MM.1S (cell line): ENCODE measurements at regions not wholly inside any gene's neighbourhood (a gene's known extent, or its start where the extent isn't known, plus 50 kb on each side); places are given as distances from the start of the nearest gene placed in this dataset.

Experiments used
- DNase-seq: peaks from one replicate; pipeline ENCODE4 v3.0.0-alpha.2; 2015
- H2AFZ ChIP-seq: fragments of 300-600 bp; sonication (generic); 2 replicates; pipeline ENCODE4 v1.6.0; 2016; ENCODE audit warnings: antibody characterized with exemption, low read length
- H3F3A ChIP-seq: fragments of 300-600 bp; sonication (generic); 2 replicates; pipeline ENCODE4 v1.6.1; 2016; ENCODE audit warnings: mild to moderate bottlenecking, antibody characterized with exemption, low read length, moderate library complexity, mixed read lengths; ENCODE audit not compliant: insufficient read depth
- H3K27ac ChIP-seq: fragments of 300-600 bp; sonication (generic); 2 replicates; pipeline ENCODE4 v1.5.1; 2016; ENCODE audit warnings: mild to moderate bottlenecking, low read length
- H3K27me3 ChIP-seq: fragments of 300-600 bp; sonication (generic); replicated peaks from 2 replicates; pipeline ENCODE4 v1.6.0; 2016; ENCODE audit warnings: low read length; ENCODE audit not compliant: insufficient read depth
- H3K36me3 ChIP-seq: fragments of 300-600 bp; sonication (generic); replicated peaks from 2 replicates; pipeline ENCODE4 v1.6.1; 2016; ENCODE audit warnings: mild to moderate bottlenecking, low read length, mixed read lengths; ENCODE audit not compliant: insufficient read depth
- H3K4me1 ChIP-seq: fragments of 300-600 bp; sonication (generic); 2 replicates; pipeline ENCODE4 v1.6.1; 2016; ENCODE audit warnings: low read length, mixed read lengths
- H3K4me2 ChIP-seq: fragments of 300-600 bp; sonication (generic); 2 replicates; pipeline ENCODE4 v1.6.0; 2016; ENCODE audit warnings: low read depth, low read length
- H3K4me3 ChIP-seq: fragments of 300-600 bp; sonication (generic); 2 replicates; pipeline ENCODE4 v1.5.1; 2016; ENCODE audit warnings: low read length, mixed read lengths
- H3K79me2 ChIP-seq: fragments of 300-600 bp; sonication (generic); 2 replicates; pipeline ENCODE4 v1.6.1; 2016; ENCODE audit warnings: mixed run types, low read length, mixed read lengths
- H3K9ac ChIP-seq: fragments of 300-600 bp; sonication (generic); 2 replicates; pipeline ENCODE4 v1.6.1; 2016; ENCODE audit warnings: low read length, mixed read lengths
- H3K9me2 ChIP-seq: fragments of 300-600 bp; sonication (generic); replicated peaks from 2 replicates; pipeline ENCODE4 v1.6.1; 2016; ENCODE audit warnings: mild to moderate bottlenecking, low read length, mixed read lengths; ENCODE audit not compliant: insufficient read depth
- H3K9me3 ChIP-seq: fragments of 300-600 bp; sonication (generic); replicated peaks from 2 replicates; pipeline ENCODE4 v1.6.1; 2016; ENCODE audit warnings: mild to moderate bottlenecking, low read length, mixed read lengths; ENCODE audit not compliant: insufficient read depth
- H4K20me1 ChIP-seq: fragments of 300-600 bp; sonication (generic); 2 replicates; pipeline ENCODE4 v1.6.1; 2016; ENCODE audit warnings: mild to moderate bottlenecking, low read length, moderate library complexity, mixed read lengths; ENCODE audit not compliant: insufficient read depth
- EZH2 ChIP-seq: fragments of 300-600 bp; sonication (generic); optimal IDR thresholded peaks from 2 replicates; pipeline ENCODE3; 2017; ENCODE audit warnings: low read depth, mild to moderate bottlenecking, antibody characterized with exemption, low read length, mixed read lengths
- EZH2phosphoT487 ChIP-seq: fragments of 300-600 bp; sonication (generic); IDR thresholded peaks from 2 replicates; pipeline ENCODE4 v1.6.1; 2018; ENCODE audit warnings: antibody characterized with exemption, low read length
- TF ChIP-seq, protein P1 (sequence below): fragments of 300-600 bp; sonication (generic); IDR thresholded peaks from 2 replicates; pipeline ENCODE4 v1.5.1; 2016; ENCODE audit warnings: antibody characterized with exemption, low read length, mixed read lengths

DNA sequence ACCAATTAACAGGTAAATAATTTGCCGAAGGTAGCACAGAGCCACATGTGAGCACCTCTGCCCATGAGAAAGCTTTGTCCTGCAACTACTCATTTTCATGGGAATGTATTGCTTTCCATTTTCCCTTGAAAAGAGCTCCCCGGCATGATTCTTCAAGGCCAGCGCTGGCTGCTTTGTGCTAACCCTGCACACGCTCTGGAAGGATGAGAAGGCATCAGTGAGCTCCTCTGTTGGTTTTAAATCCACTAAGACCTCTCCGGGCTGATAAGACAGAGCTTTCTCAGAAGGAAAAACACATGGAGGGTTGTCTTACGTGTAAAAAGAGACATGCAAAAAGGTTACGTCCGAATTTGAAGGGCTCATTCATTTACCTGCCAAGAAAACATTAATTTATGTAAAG, 553.9 kb upstream of the MKI67 start:
- Histone ChIP-seq H3K36me3 (no peaks in the 10 kb centered on the region), H3K79me2 (no peaks in the 10 kb centered on the region), H3K4me2 (no peak overlapping the region), H4K20me1 (no peaks in the 10 kb centered on the region), H3K9ac (no peak overlapping the region), H3K9me3 (no peaks in the 10 kb centered on the region), H3K4me3 (no peak overlapping the region), H3K4me1 (no peaks in the 10 kb centered on the region), H3F3A (no peaks in the 10 kb centered on the region), H2AFZ (no peak overlapping the region), H3K9me2 (no peaks in the 10 kb centered on the region), H3K27me3 (no peaks in the 10 kb centered on the region), H3K27ac (no peak overlapping the region)
- DNase-seq: no peak
- TF ChIP-seq, protein P1, sequence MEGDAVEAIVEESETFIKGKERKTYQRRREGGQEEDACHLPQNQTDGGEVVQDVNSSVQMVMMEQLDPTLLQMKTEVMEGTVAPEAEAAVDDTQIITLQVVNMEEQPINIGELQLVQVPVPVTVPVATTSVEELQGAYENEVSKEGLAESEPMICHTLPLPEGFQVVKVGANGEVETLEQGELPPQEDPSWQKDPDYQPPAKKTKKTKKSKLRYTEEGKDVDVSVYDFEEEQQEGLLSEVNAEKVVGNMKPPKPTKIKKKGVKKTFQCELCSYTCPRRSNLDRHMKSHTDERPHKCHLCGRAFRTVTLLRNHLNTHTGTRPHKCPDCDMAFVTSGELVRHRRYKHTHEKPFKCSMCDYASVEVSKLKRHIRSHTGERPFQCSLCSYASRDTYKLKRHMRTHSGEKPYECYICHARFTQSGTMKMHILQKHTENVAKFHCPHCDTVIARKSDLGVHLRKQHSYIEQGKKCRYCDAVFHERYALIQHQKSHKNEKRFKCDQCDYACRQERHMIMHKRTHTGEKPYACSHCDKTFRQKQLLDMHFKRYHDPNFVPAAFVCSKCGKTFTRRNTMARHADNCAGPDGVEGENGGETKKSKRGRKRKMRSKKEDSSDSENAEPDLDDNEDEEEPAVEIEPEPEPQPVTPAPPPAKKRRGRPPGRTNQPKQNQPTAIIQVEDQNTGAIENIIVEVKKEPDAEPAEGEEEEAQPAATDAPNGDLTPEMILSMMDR: no peak
- TF ChIP-seq EZH2 (no peak), EZH2phosphoT487 (no peak)

GRCh38 chr10:128684215-128684614, 558.0 kb upstream of the MKI67 start:
- Histone ChIP-seq H3K9ac (no peak overlapping the region), H3K9me3 (no peaks in the 10 kb centered on the region)

GRCh38 chr10:128686630-128687278, 560.5 kb upstream of the MKI67 start:
- no peaks in the 10 kb centered on the region for H3K9me3 ChIP-seq
- no peaks in the 10 kb centered on the region for H4K20me1 ChIP-seq
- H3K27ac ChIP-seq: no peak overlapping the region
- H3K4me1 ChIP-seq: no peaks in the 10 kb centered on the region
- H3K9me2 ChIP-seq: no peaks in the 10 kb centered on the region
- no peak overlapping the region for H3K9ac ChIP-seq
- H3K36me3 ChIP-seq: no peaks in the 10 kb centered on the region
- no peaks in the 10 kb centered on the region for H3K27me3 ChIP-seq
- no peaks in the 10 kb centered on the region for H3F3A ChIP-seq
- H3K4me3 ChIP-seq: no peak overlapping the region
- no peak for DNase-seq
- TF ChIP-seq, protein P1: no peak
- TF ChIP-seq EZH2phosphoT487 (no peak), EZH2 (no peak)
- H2AFZ ChIP-seq: no peak overlapping the region
- no peak overlapping the region for H3K4me2 ChIP-seq
- H3K79me2 ChIP-seq: no peaks in the 10 kb centered on the region

More at GRCh38 chr10:128684215-128684614, 558.0 kb upstream of the MKI67 start:
- Histone ChIP-seq H3K4me2 (no peak overlapping the region), H3K79me2 (no peaks in the 10 kb centered on the region), H2AFZ (no peak overlapping the region), H3K4me3 (no peak overlapping the region), H3K27me3 (no peaks in the 10 kb centered on the region), H3K36me3 (no peaks in the 10 kb centered on the region), H3K9me2 (no peaks in the 10 kb centered on the region), H4K20me1 (no peaks in the 10 kb centered on the region), H3K27ac (no peak overlapping the region), H3K4me1 (no peaks in the 10 kb centered on the region), H3F3A (no peaks in the 10 kb centered on the region)
- no peak for DNase-seq
- TF ChIP-seq EZH2 (no peak), EZH2phosphoT487 (no peak)
- TF ChIP-seq, protein P1: no peak
